ENCODE measurements at regions not wholly inside any gene's neighbourhood (a gene's known extent, or its start where the extent isn't known, plus 50 kb on each side); places are given as distances from the start of the nearest gene placed in this dataset.
A peak's percentile ranks its signal among the peaks of the same experiment; 100 is the strongest.
"Not testable (repeated sequence)": the region's sequence is repeated elsewhere in the genome, so short reads cannot be mapped to it uniquely, and the experiment has no call there.

- no peak for DNase-seq
These were observed 60.1 kb upstream of the PTPRK start for GRCh38 chr6:128580224-128581110.

- DNase-seq = not testable (repeated sequence)
These were observed 54.9 kb upstream of the PTPRK start for GRCh38 chr6:128575254-128575653.

GRCh38 chr6:128574402-128574801 lies 54.0 kb upstream of the PTPRK start:
- no peak for DNase-seq

- DNase-seq = no peak
These were observed 52.6 kb upstream of the PTPRK start for GRCh38 chr6:128573036-128573435.

- DNase-seq = no peak
These were observed 51.9 kb upstream of the PTPRK start for GRCh38 chr6:128572294-128572693.

- no peak for DNase-seq
These were observed 50.3 kb upstream of the PTPRK start for GRCh38 chr6:128570680-128571063.

GRCh38 chr6:128569732-128570679 lies 49.6 kb upstream of the PTPRK start:
- DNase-seq = peak; percentile 27
